IMR-90 (cell line): ENCODE measurements at regions not wholly inside any gene's neighbourhood (a gene's known extent, or its start where the extent isn't known, plus 50 kb on each side); places are given as distances from the start of the nearest gene placed in this dataset.

Experiments
- ATAC-seq: fragments of 200-7000 bp; cut with Tn5 transposase; 2 replicates; pipeline ENCODE4 v1.9.1; 2020; ENCODE audit warnings: low read depth, mild to moderate bottlenecking, moderate library complexity
- BruUV-seq: library from RNA; stranded (reverse); fragments of 400-500 nt; replicated peaks from 2 replicates; lab custom pipeline; 2021; lab: Mats Ljungman, UMichigan
- CTCF ChIA-PET: fragments of 300-600 bp; formaldehyde crosslinking; extraction: SDS; loops from one replicate; lab custom pipeline; 2021; ENCODE audit warnings: antibody characterized with exemption; lab: Yijun Ruan, JAX
- POLR2A ChIA-PET: fragments of 300-600 bp; sonication (Branson Sonifier 250); formaldehyde crosslinking; loops from one replicate; lab custom pipeline; 2022; ENCODE audit warnings: antibody characterized with exemption; ENCODE audit not compliant: unreplicated experiment; lab: Charles Lee
- DNase-seq: peaks from one replicate; pipeline ENCODE4 v3.0.0; 2013
- H2AFZ ChIP-seq: replicated peaks from 2 replicates; pipeline ENCODE3; 2013; ENCODE audit warnings: low read length, mild to moderate bottlenecking; ENCODE audit not compliant: poor library complexity
- H2AK5ac ChIP-seq: 2 replicates; pipeline ENCODE4 v1.6.1; 2013; ENCODE audit warnings: low read depth, low read length, inconsistent platforms
- H2AK9ac ChIP-seq: replicated peaks from 2 replicates; pipeline ENCODE3; 2013; ENCODE audit warnings: mild to moderate bottlenecking, low read depth, low read length, moderate library complexity; ENCODE audit not compliant: poor library complexity
- H2BK120ac ChIP-seq: 2 replicates; pipeline ENCODE4 v1.6.1; 2013; ENCODE audit warnings: low read depth, low read length, inconsistent platforms
- H2BK15ac ChIP-seq: 3 replicates; pipeline ENCODE4 v1.6.1; 2013; ENCODE audit warnings: low read depth, low read length, inconsistent platforms
- H2BK20ac ChIP-seq: 2 replicates; pipeline ENCODE4 v1.6.1; 2013; ENCODE audit warnings: low read depth, mild to moderate bottlenecking, inconsistent platforms, low read length, moderate library complexity
- H2BK5ac ChIP-seq: 2 replicates; pipeline ENCODE4 v1.6.1; 2013; ENCODE audit warnings: mild to moderate bottlenecking, low read depth, low read length, inconsistent platforms; ENCODE audit not compliant: poor library complexity, severe bottlenecking
- H3K14ac ChIP-seq: replicated peaks from 2 replicates; pipeline ENCODE4 v1.6.1; 2013; ENCODE audit warnings: low read depth, low read length, inconsistent platforms
- H3K18ac ChIP-seq: 2 replicates; pipeline ENCODE4 v1.6.1; 2013; ENCODE audit warnings: low read depth, low read length, control low read depth
- H3K23ac ChIP-seq: 2 replicates; pipeline ENCODE4 v1.6.1; 2013; ENCODE audit warnings: low read depth, low read length, inconsistent platforms
- H3K27ac ChIP-seq: 2 replicates; pipeline ENCODE4 v1.5.1; 2013; ENCODE audit warnings: mild to moderate bottlenecking, control low read depth, low read length; ENCODE audit not compliant: insufficient read depth
- H3K27me3 ChIP-seq: 2 replicates; pipeline ENCODE4 v1.6.1; 2013; ENCODE audit warnings: low read length; ENCODE audit not compliant: control insufficient read depth, insufficient read depth
- H3K36me3 ChIP-seq: 2 replicates; pipeline ENCODE4 v1.6.1; 2013; ENCODE audit warnings: low read length, mixed read lengths; ENCODE audit not compliant: control insufficient read depth, insufficient read depth
- H3K4ac ChIP-seq: 2 replicates; pipeline ENCODE4 v1.6.1; 2013; ENCODE audit warnings: low read depth, low read length, inconsistent platforms
- H3K4me1 ChIP-seq: 2 replicates; pipeline ENCODE4 v1.6.1; 2013; ENCODE audit warnings: low read length, mixed read lengths; ENCODE audit not compliant: control insufficient read depth, insufficient read depth
- H3K4me2 ChIP-seq: 2 replicates; pipeline ENCODE4 v1.6.1; 2013; ENCODE audit warnings: low read depth, mild to moderate bottlenecking, control low read depth, low read length, moderate library complexity
- H3K4me3 ChIP-seq: 2 replicates; pipeline ENCODE4 v1.5.1; 2013; ENCODE audit warnings: low read depth, mild to moderate bottlenecking, control low read depth, low read length, moderate library complexity; ENCODE audit not compliant: insufficient read depth
- H3K56ac ChIP-seq: 2 replicates; pipeline ENCODE4 v1.6.1; 2013; ENCODE audit warnings: low read length, inconsistent platforms; ENCODE audit not compliant: insufficient read depth; ENCODE audit errors: extremely low read depth
- H3K79me1 ChIP-seq, 2 experiments: 2 replicates each; pipeline ENCODE4 v1.6.1; 2013; ENCODE audit warnings: low read length in 2 of 2, inconsistent platforms in 1 of 2, low read depth in 1 of 2
- H3K9ac ChIP-seq: 2 replicates; pipeline ENCODE4 v1.6.1; 2013; ENCODE audit warnings: low read depth, low read length, control low read depth
- H3K9me1 ChIP-seq: 2 replicates; pipeline ENCODE4 v1.6.1; 2013; ENCODE audit warnings: low read length, inconsistent platforms; ENCODE audit not compliant: insufficient read depth
- H3K9me3 ChIP-seq: 2 replicates; pipeline ENCODE4 v1.6.1; 2013; ENCODE audit warnings: low read length; ENCODE audit not compliant: control insufficient read depth, insufficient read depth
- H4K20me1 ChIP-seq: 2 replicates; pipeline ENCODE4 v1.6.1; 2013; ENCODE audit warnings: low read length, inconsistent platforms; ENCODE audit not compliant: insufficient read depth
- H4K5ac ChIP-seq: 2 replicates; pipeline ENCODE4 v1.6.1; 2013; ENCODE audit warnings: mild to moderate bottlenecking, low read depth, low read length, control low read depth
- H4K8ac ChIP-seq, 2 experiments: 2 replicates each; pipeline ENCODE4 v1.6.1; 2013; ENCODE audit warnings: low read depth in 2 of 2, low read length in 2 of 2, control low read depth in 1 of 2, inconsistent platforms in 1 of 2
- H4K91ac ChIP-seq: 2 replicates; pipeline ENCODE4 v1.6.1; 2013; ENCODE audit warnings: low read depth, low read length, inconsistent platforms; ENCODE audit not compliant: insufficient read depth
- BHLHE40 ChIP-seq: fragments of 150-350 bp; IDR thresholded peaks from 2 replicates; pipeline ENCODE4 v1.6.1; 2016; ENCODE audit warnings: mild to moderate bottlenecking, low read depth, low read length
- CEBPB ChIP-seq: IDR thresholded peaks from 2 replicates; pipeline ENCODE4 v1.6.1; 2012; ENCODE audit warnings: low read depth, low read length, improper control_type of control experiment
- CHD1 ChIP-seq: IDR thresholded peaks from 2 replicates; pipeline ENCODE4 v1.6.1; 2012; ENCODE audit warnings: low read depth, low read length, improper control_type of control experiment
- FOS ChIP-seq: fragments of 150-350 bp; IDR thresholded peaks from 2 replicates; pipeline ENCODE4 v1.6.1; 2016; ENCODE audit warnings: low read depth, low read length
- MAZ ChIP-seq: IDR thresholded peaks from 2 replicates; pipeline ENCODE4 v1.6.1; 2012; ENCODE audit warnings: low read depth, mild to moderate bottlenecking, low read length, improper control_type of control experiment, moderate library complexity, borderline replicate concordance
- MXI1 ChIP-seq: IDR thresholded peaks from 2 replicates; pipeline ENCODE4 v1.6.1; 2012; ENCODE audit warnings: low read depth, mild to moderate bottlenecking, low read length, moderate library complexity, borderline replicate concordance
- NFE2L2 ChIP-seq: fragments of 150-350 bp; IDR thresholded peaks from 2 replicates; pipeline ENCODE4 v1.6.1; 2016; ENCODE audit warnings: low read depth, mild to moderate bottlenecking, low read length
- POLR2A ChIP-seq: IDR thresholded peaks from 2 replicates; pipeline ENCODE4 v1.6.1; 2012; ENCODE audit warnings: mild to moderate bottlenecking, low read depth, low read length
- RAD21 ChIP-seq: IDR thresholded peaks from 2 replicates; pipeline ENCODE4 v1.6.1; 2012; ENCODE audit warnings: low read length, improper control_type of control experiment
- RCOR1 ChIP-seq: IDR thresholded peaks from 2 replicates; pipeline ENCODE4 v1.6.1; 2012; ENCODE audit warnings: mild to moderate bottlenecking, low read length, improper control_type of control experiment; ENCODE audit not compliant: insufficient replicate concordance
- WGBS, 2 experiments: methylation state at CpG; one replicate each; pipeline versions ENCODE4 v1.1.5 to v1.1.7; 2013; ENCODE audit warnings: missing lambda C conversion rate in 2 of 2; ENCODE audit not compliant: insufficient read length in 1 of 2; ENCODE audit errors: extremely low coverage in 2 of 2; 5-methylcytosine and 5-hydroxymethylcytosine counted together
- dilution Hi-C: fragments of 300-500 bp; cut with HindIII; formaldehyde crosslinking; loops from one replicate; pipeline ENCODE4 v1.14.3; 2018; ENCODE audit warnings: low sequenced_read_pairs; ENCODE audit not compliant: unreplicated experiment
- in situ Hi-C: fragments of 300-500 bp; cut with MboI; formaldehyde crosslinking; loops from 3 replicates; pipeline ENCODE4 v1.14.3; 2019; ENCODE audit warnings: low sequenced_read_pairs, inconsistent platforms, mixed read lengths
- intact Hi-C: fragments of 100-400 bp; cut with micrococcal nuclease; formaldehyde crosslinking; loops from 2 replicates; pipeline ENCODE4 v1.10.0; 2022
- TF ChIP-seq, protein P1 (sequence below): conservative IDR thresholded peaks from 2 replicates; pipeline ENCODE4 v1.5.1; 2012; ENCODE audit warnings: mild to moderate bottlenecking, low read depth, low read length, improper control_type of control experiment
- TF ChIP-seq, protein P2 (sequence below): fragments of 150-350 bp; IDR thresholded peaks from 2 replicates; pipeline ENCODE4 v1.6.1; 2016; ENCODE audit warnings: low read depth, mild to moderate bottlenecking, low read length, moderate library complexity, borderline replicate concordance
- TF ChIP-seq, protein P3 (sequence below): fragments of 150-350 bp; IDR thresholded peaks from 2 replicates; pipeline ENCODE4 v1.6.1; 2017; ENCODE audit warnings: mild to moderate bottlenecking, antibody characterized with exemption, low read length, low read depth

DNA sequence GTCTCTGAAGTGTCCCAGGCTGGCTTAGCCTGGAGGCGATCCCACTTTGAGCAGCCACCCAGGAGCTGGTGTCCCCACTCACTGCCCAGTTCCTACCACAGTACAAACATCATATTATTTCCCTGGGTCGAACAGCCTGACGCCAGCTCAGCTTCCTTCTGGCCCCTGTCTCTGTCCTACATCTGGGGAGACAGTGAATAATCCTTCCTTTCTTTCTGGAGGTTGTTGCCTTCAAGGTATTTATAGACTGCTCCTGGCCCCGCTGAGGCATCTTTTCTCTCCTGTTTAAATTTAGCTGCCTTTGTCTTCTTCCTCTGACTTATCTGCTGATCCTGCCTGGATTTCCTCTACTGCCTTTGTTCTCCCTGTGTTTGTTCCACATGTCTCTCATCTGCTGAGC is 56.8 kb upstream of the LRRC55 start:
- no peak overlapping the region for H4K8ac ChIP-seq
- no peak overlapping the region for H2BK120ac ChIP-seq
- intact Hi-C loops = no loop called here
- no peak for TF ChIP-seq CHD1
- TF ChIP-seq, protein P1, sequence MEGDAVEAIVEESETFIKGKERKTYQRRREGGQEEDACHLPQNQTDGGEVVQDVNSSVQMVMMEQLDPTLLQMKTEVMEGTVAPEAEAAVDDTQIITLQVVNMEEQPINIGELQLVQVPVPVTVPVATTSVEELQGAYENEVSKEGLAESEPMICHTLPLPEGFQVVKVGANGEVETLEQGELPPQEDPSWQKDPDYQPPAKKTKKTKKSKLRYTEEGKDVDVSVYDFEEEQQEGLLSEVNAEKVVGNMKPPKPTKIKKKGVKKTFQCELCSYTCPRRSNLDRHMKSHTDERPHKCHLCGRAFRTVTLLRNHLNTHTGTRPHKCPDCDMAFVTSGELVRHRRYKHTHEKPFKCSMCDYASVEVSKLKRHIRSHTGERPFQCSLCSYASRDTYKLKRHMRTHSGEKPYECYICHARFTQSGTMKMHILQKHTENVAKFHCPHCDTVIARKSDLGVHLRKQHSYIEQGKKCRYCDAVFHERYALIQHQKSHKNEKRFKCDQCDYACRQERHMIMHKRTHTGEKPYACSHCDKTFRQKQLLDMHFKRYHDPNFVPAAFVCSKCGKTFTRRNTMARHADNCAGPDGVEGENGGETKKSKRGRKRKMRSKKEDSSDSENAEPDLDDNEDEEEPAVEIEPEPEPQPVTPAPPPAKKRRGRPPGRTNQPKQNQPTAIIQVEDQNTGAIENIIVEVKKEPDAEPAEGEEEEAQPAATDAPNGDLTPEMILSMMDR = no peak
- TF ChIP-seq MXI1 = no peak
- TF ChIP-seq FOS = no peak
- TF ChIP-seq NFE2L2 = no peak
- TF ChIP-seq BHLHE40 = no peak
- TF ChIP-seq CEBPB = no peak
- no peak for TF ChIP-seq RAD21
- TF ChIP-seq, protein P2, sequence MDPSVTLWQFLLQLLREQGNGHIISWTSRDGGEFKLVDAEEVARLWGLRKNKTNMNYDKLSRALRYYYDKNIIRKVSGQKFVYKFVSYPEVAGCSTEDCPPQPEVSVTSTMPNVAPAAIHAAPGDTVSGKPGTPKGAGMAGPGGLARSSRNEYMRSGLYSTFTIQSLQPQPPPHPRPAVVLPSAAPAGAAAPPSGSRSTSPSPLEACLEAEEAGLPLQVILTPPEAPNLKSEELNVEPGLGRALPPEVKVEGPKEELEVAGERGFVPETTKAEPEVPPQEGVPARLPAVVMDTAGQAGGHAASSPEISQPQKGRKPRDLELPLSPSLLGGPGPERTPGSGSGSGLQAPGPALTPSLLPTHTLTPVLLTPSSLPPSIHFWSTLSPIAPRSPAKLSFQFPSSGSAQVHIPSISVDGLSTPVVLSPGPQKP = no peak
- no peak for TF ChIP-seq RCOR1
- TF ChIP-seq, protein P3, sequence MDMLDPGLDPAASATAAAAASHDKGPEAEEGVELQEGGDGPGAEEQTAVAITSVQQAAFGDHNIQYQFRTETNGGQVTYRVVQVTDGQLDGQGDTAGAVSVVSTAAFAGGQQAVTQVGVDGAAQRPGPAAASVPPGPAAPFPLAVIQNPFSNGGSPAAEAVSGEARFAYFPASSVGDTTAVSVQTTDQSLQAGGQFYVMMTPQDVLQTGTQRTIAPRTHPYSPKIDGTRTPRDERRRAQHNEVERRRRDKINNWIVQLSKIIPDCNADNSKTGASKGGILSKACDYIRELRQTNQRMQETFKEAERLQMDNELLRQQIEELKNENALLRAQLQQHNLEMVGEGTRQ = no peak
- no peak for TF ChIP-seq MAZ
- no peak for TF ChIP-seq POLR2A
- H2BK20ac ChIP-seq = no peak overlapping the region
- H3K4me3 ChIP-seq = no peak overlapping the region
- H4K5ac ChIP-seq = no peak overlapping the region
- H3K4ac ChIP-seq = no peak overlapping the region
- H3K27me3 ChIP-seq = peaks cover 19% of the 10 kb centered on the region
- BruUV-seq = no TSS peak
- no peak overlapping the region for H3K14ac ChIP-seq
- H3K18ac ChIP-seq = no peak overlapping the region
- no peak overlapping the region for H2AK5ac ChIP-seq
- H2AK9ac ChIP-seq = no peak overlapping the region
- no peaks in the 10 kb centered on the region for H3K9me3 ChIP-seq
- H3K4me1 ChIP-seq = no peaks in the 10 kb centered on the region
- H2BK15ac ChIP-seq = no peak overlapping the region
- ChIA-PET POLR2A (no interaction called here), CTCF (interaction anchor here (3.0 kb wide), 1 partner anchor 124 kb away, joined by 14 read pairs; no protein-coding TSS in a partner anchor)
- dilution Hi-C loops = no loop called here
- DNase-seq (no peak), ATAC-seq (no peak)
- H2BK5ac ChIP-seq = no peak overlapping the region
- H2AFZ ChIP-seq = no peak overlapping the region
- 40% methylated on average over 1 of the region's 4 CpGs; no CpG with 5 or more reads in 1 of the 2 experiments for WGBS, 2 experiments
- no peaks in the 10 kb centered on the region for H3K9me1 ChIP-seq
- no peak overlapping the region for H3K23ac ChIP-seq
- H3K79me1 ChIP-seq = no peaks in the 10 kb centered on the region
- no peak overlapping the region for H3K9ac ChIP-seq
- H3K4me2 ChIP-seq = no peak overlapping the region
- in situ Hi-C loops = no loop called here
- no peaks in the 10 kb centered on the region for H4K20me1 ChIP-seq
- H3K36me3 ChIP-seq = no peaks in the 10 kb centered on the region
- no peak overlapping the region for H4K91ac ChIP-seq
- no peak overlapping the region for H3K27ac ChIP-seq
- no peak overlapping the region for H3K56ac ChIP-seq
